GM23248 (cell line): ENCODE measurements at regions not wholly inside any gene's neighbourhood (a gene's known extent, or its start where the extent isn't known, plus 50 kb on each side); places are given as distances from the start of the nearest gene placed in this dataset.

ENCODE experiments used
- EZH2 ChIP-seq: fragments of 200-600 bp; sonication (generic); IDR thresholded peaks from 2 replicates; pipeline ENCODE4 v1.6.1; 2018; ENCODE audit warnings: antibody characterized with exemption, mild to moderate bottlenecking; ENCODE audit not compliant: insufficient read depth, poor library complexity, severe bottlenecking
- EZH2phosphoT487 ChIP-seq: fragments of 200-600 bp; sonication (generic); IDR thresholded peaks from 2 replicates; pipeline ENCODE4 v1.6.1; 2018; ENCODE audit warnings: antibody characterized with exemption, moderate library complexity, mild to moderate bottlenecking, low read depth; ENCODE audit not compliant: insufficient read depth

DNA sequence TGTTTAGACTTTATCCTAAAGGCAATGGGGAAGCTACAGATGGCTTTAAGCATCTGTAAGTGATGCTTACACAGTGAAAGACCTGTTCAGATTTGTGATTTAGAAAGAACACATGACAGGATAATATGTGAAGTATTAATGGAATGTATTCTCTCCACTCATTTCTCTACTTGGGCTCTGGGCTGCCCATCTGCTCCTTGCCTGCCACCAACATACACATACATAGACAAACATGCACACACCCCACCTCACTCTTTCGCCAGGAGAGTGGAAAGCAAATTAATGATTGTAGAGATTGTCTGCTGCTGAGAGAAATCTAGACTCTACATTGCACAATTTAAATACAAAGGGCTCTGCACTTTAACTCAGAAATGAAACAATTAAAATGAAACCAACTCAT lies 61.0 kb upstream of the NFE2L2 start:
- no peak for TF ChIP-seq EZH2
- no peak for TF ChIP-seq EZH2phosphoT487
